GM19035 (cell line): ENCODE measurements at regions not wholly inside any gene's neighbourhood (a gene's known extent, or its start where the extent isn't known, plus 50 kb on each side); places are given as distances from the start of the nearest gene placed in this dataset.

Source experiments
- ATAC-seq: cut with Tn5 transposase; IDR thresholded peaks from one replicate; pipeline ENCODE4 v1.9.1; 2021; ENCODE audit not compliant: unreplicated experiment

- no peak for ATAC-seq
Measured at GRCh38 chr2:18901242-18901641, 311.9 kb upstream of the NT5C1B start.

- no peak for ATAC-seq
Measured at GRCh38 chr2:18900691-18901141, 311.3 kb upstream of the NT5C1B start.

GRCh38 chr2:18899725-18900124, 310.4 kb upstream of the NT5C1B start:
- ATAC-seq, result no peak

- no peak for ATAC-seq
Measured at GRCh38 chr2:18898271-18898670, 308.9 kb upstream of the NT5C1B start.

GRCh38 chr2:18896125-18896764, 306.9 kb upstream of the NT5C1B start:
- ATAC-seq, result no peak

GRCh38 chr2:18891600-18892345, 302.4 kb upstream of the NT5C1B start:
- ATAC-seq, result no peak

GRCh38 chr2:18889565-18890332, 300.4 kb upstream of the NT5C1B start:
- ATAC-seq, result no peak

GRCh38 chr2:18885457-18885856, 296.1 kb upstream of the NT5C1B start:
- no peak for ATAC-seq

- no peak for ATAC-seq
Measured at GRCh38 chr2:18883616-18884456, 294.5 kb upstream of the NT5C1B start.

GRCh38 chr2:18871430-18871829, 282.1 kb upstream of the NT5C1B start:
- no peak for ATAC-seq

- ATAC-seq, result no peak
Measured at GRCh38 chr2:18870307-18870706, 280.9 kb upstream of the NT5C1B start.

- ATAC-seq, result no peak
Measured at GRCh38 chr2:18861951-18862350, 272.6 kb upstream of the NT5C1B start.

GRCh38 chr2:18860179-18860578, 270.8 kb upstream of the NT5C1B start:
- ATAC-seq, result no peak

GRCh38 chr2:18856765-18857164, 267.4 kb upstream of the NT5C1B start:
- ATAC-seq, result no peak

GRCh38 chr2:18855027-18855426, 265.7 kb upstream of the NT5C1B start:
- ATAC-seq, result peak; percentile 22

GRCh38 chr2:18849841-18850578, 260.6 kb upstream of the NT5C1B start:
- ATAC-seq, result peak; percentile 66

- ATAC-seq, result no peak
Measured at GRCh38 chr2:18848646-18849045, 259.3 kb upstream of the NT5C1B start.

- ATAC-seq, result no peak
Measured at GRCh38 chr2:18845854-18846445, 256.6 kb upstream of the NT5C1B start.

- no peak for ATAC-seq
Measured at GRCh38 chr2:18842836-18843235, 253.5 kb upstream of the NT5C1B start.
